ENCODE measurements at regions not wholly inside any gene's neighbourhood (a gene's known extent, or its start where the extent isn't known, plus 50 kb on each side); places are given as distances from the start of the nearest gene placed in this dataset.

DNA sequence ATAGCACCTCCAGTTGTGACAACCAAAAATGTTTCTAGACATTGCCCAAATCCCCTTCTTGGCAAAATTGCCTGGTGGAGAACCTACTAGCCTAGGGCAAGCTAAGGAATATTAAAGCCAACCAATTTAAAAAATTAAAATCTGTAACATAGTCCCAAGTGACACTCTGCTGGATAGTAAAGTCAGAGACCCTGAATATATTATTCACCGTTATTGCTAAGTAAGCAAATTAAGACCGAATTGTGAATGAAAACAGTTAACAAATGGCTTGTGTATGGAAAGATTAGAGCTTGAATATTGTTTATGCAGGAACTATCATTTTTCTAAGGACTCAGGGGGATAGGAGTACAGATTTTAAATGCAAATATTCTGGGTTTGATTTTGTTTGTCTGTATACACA is 208.1 kb downstream of the DMAC1 start:
- H2BK5ac ChIP-seq (ENCODE audit: low read depth, low read length), result no peak overlapping the region
- ChIA-PET CTCF (ENCODE audit: partially characterized antibody) (interaction anchor here (0.6 to 2.0 kb wide), 10 partner anchors 10 to 1305 kb away, joined by 3 to 5 read pairs (median 4); no protein-coding TSS in a partner anchor), POLR2A (ENCODE audit: partially characterized antibody) (no interaction called here)
- FAIRE-seq (no peak), DNase-seq (ENCODE audit: low read depth in 1 of 2, low spot score in 2 of 2) (no peak)
- no peaks in the 10 kb centered on the region for H3K27me3 ChIP-seq (replicated peaks in 1 of 4; ENCODE audit: control insufficient read depth in 3 of 4, extremely low read depth in 1 of 4, insufficient read depth in 3 of 4, low read length in 3 of 4)
- H3K9me3 ChIP-seq (ENCODE audit: insufficient read depth in 2 of 2, low read depth in 1 of 2, low read length in 1 of 2), result no peaks in the 10 kb centered on the region
- no peak overlapping the region for H2BK120ac ChIP-seq (replicated peaks; ENCODE audit: low read depth, low read length)
- H4K8ac ChIP-seq (ENCODE audit: extremely low read depth, insufficient read depth, low read length), result no peak overlapping the region
- H2BK15ac ChIP-seq (ENCODE audit: low read length), result no peak overlapping the region
- no peak overlapping the region for H4K5ac ChIP-seq (ENCODE audit: insufficient read length, low read depth, low read length)
- no peak overlapping the region for H3K4ac ChIP-seq (replicated peaks; ENCODE audit: insufficient read length, low read depth, low read length)
- H3K4me2 ChIP-seq (ENCODE audit: insufficient read depth in 1 of 2, low read depth in 2 of 2, low read length in 2 of 2), result no peak overlapping the region
- no peaks in the 10 kb centered on the region for H3K36me3 ChIP-seq (ENCODE audit: control insufficient read depth in 2 of 4, insufficient read depth in 4 of 4, low read length in 3 of 4)
- peaks cover 0 to 3% (median 0%) of the 10 kb centered on the region in 4 experiments; a peak in 1 of 7 replicates for H3K4me1 ChIP-seq (replicated peaks in 1 of 4; ENCODE audit: control insufficient read depth in 3 of 4, insufficient read depth in 4 of 4, low read length in 3 of 4)
- no peak overlapping the region for H2AK5ac ChIP-seq (ENCODE audit: low read depth, low read length)
- no peak overlapping the region for H3K14ac ChIP-seq (ENCODE audit: insufficient read length)
- H3K79me1 ChIP-seq (ENCODE audit: low read depth, low read length), result no peaks in the 10 kb centered on the region
- no peak overlapping the region for H2BK20ac ChIP-seq (ENCODE audit: low read length)
- no peak overlapping the region for H3K23ac ChIP-seq (ENCODE audit: insufficient read length)
- no peak overlapping the region for H3K9ac ChIP-seq (replicated peaks in 1 of 4; ENCODE audit: extremely low read depth in 1 of 4, low read depth in 3 of 4, low read length in 3 of 4)
- no peak overlapping the region for H3K4me3 ChIP-seq (ENCODE audit: extremely low read depth in 1 of 4, insufficient read depth in 2 of 4, low read depth in 3 of 4, low read length in 4 of 4)
- no peak overlapping the region for H3K56ac ChIP-seq (replicated peaks; ENCODE audit: insufficient read length, low read depth, low read length)
- no peak overlapping the region for H4K91ac ChIP-seq (replicated peaks; ENCODE audit: insufficient read length, low read length)
- no peak overlapping the region for H3K18ac ChIP-seq (ENCODE audit: extremely low read depth, low read length)
- no peak overlapping the region for H2BK12ac ChIP-seq (ENCODE audit: low read depth, low read length)
- WGBS, 2 experiments (ENCODE audit: extremely low coverage in 1 of 2, insufficient coverage in 1 of 2, insufficient read length in 1 of 2, insufficient replicate concordance in 2 of 2, low coverage in 1 of 2, low lambda C conversion rate in 2 of 2, missing lambda C conversion rate in 1 of 2), result 93% methylated on average over 2 of the region's 2 CpGs; no CpG with 5 or more reads in 1 of the 2 experiments
- no peak overlapping the region for H2AFZ ChIP-seq (ENCODE audit: low read length)
- no peak overlapping the region for H3K27ac ChIP-seq (ENCODE audit: low read depth, low read length)
- no peaks in the 10 kb centered on the region for H3K23me2 ChIP-seq (ENCODE audit: low read depth, low read length)
- H3K79me2 ChIP-seq (ENCODE audit: control insufficient read depth in 1 of 2, insufficient read depth in 2 of 2, low read length in 2 of 2), result no peaks in the 10 kb centered on the region
- H4K20me1 ChIP-seq (replicated peaks in 1 of 2; ENCODE audit: control insufficient read depth in 1 of 2, insufficient read depth in 2 of 2, low read length in 2 of 2), result no peaks in the 10 kb centered on the region
- TF ChIP-seq TCF12 (IDR thresholded peaks at IDR 0.05; ENCODE audit: low read depth, low read length), result no peak
- TF ChIP-seq, protein P1, sequence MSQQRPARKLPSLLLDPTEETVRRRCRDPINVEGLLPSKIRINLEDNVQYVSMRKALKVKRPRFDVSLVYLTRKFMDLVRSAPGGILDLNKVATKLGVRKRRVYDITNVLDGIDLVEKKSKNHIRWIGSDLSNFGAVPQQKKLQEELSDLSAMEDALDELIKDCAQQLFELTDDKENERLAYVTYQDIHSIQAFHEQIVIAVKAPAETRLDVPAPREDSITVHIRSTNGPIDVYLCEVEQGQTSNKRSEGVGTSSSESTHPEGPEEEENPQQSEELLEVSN (IDR thresholded peaks at IDR 0.05), result no peak
- TF ChIP-seq RAD21 (IDR thresholded peaks at IDR 0.05 in 1 of 2, conservative IDR thresholded peaks at IDR 0.05 in 1 of 2; ENCODE audit: low read depth in 2 of 2, low read length in 2 of 2), result no peak
- no peak for TF ChIP-seq RXRA (IDR thresholded peaks at IDR 0.05; ENCODE audit: insufficient read depth, low read depth, low read length)
- no peak for TF ChIP-seq JUN (IDR thresholded peaks at IDR 0.05; ENCODE audit: low read depth, low read length)
- no peak for TF ChIP-seq CHD1 (IDR thresholded peaks at IDR 0.05; ENCODE audit: low read depth, low read length)
- no peak for TF ChIP-seq CEBPB (IDR thresholded peaks at IDR 0.05; ENCODE audit: low read depth, low read length)
- no peak for TF ChIP-seq YY1 (IDR thresholded peaks at IDR 0.05; ENCODE audit: low read depth, low read length)
- TF ChIP-seq SRF (IDR thresholded peaks at IDR 0.05; ENCODE audit: low read depth, low read length), result no peak
- no peak for TF ChIP-seq BCL11A (IDR thresholded peaks at IDR 0.05; ENCODE audit: low read depth in 2 of 2, low read length in 2 of 2)
- TF ChIP-seq KDM5A (IDR thresholded peaks at IDR 0.05; ENCODE audit: low read length), result no peak
- TF ChIP-seq, protein P2, sequence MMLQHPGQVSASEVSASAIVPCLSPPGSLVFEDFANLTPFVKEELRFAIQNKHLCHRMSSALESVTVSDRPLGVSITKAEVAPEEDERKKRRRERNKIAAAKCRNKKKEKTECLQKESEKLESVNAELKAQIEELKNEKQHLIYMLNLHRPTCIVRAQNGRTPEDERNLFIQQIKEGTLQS (IDR thresholded peaks at IDR 0.05; ENCODE audit: insufficient read depth, low read depth, low read length), result no peak

Data from H1 (cell line).